ENCODE measurements at regions not wholly inside any gene's neighbourhood (a gene's known extent, or its start where the extent isn't known, plus 50 kb on each side); places are given as distances from the start of the nearest gene placed in this dataset.

- Histone ChIP-seq H3K4me2 (ENCODE audit: low read length) (no peak overlapping the region), H3K27me3 (ENCODE audit: insufficient read depth, low read depth, low read length) (no peaks in the 10 kb centered on the region), H3K9me2 (ENCODE audit: insufficient read depth, low read length) (no peaks in the 10 kb centered on the region), H3K9me3 (ENCODE audit: low read length) (no peaks in the 10 kb centered on the region), H3K4me3 (ENCODE audit: low read length) (no peak overlapping the region), H3F3A (ENCODE audit: insufficient read depth, low read length, poor library complexity, severe bottlenecking) (no peaks in the 10 kb centered on the region), H4K20me1 (ENCODE audit: insufficient read depth) (no peaks in the 10 kb centered on the region), H2AFZ (ENCODE audit: low read depth, low read length) (no peak overlapping the region), H3K9ac (ENCODE audit: low read length) (no peak overlapping the region), H3K79me2 (replicated peaks; ENCODE audit: insufficient read depth, low read length) (no peaks in the 10 kb centered on the region), H3K27ac (ENCODE audit: low read length) (no peak overlapping the region), H3K36me3 (ENCODE audit: insufficient read depth, low read length) (no peaks in the 10 kb centered on the region)
- TF ChIP-seq CTCF (IDR thresholded peaks at IDR 0.05; ENCODE audit: poor library complexity, severe bottlenecking) (no peak), EZH2 (IDR thresholded peaks at IDR 0.05; ENCODE audit: borderline replicate concordance, insufficient read depth, low read length, poor library complexity, severe bottlenecking) (no peak), RAD21 (conservative IDR thresholded peaks at IDR 0.05) (no peak), EP300 (conservative IDR thresholded peaks at IDR 0.05; ENCODE audit: poor library complexity, severe bottlenecking) (no peak), POLR2AphosphoS5 (IDR thresholded peaks at IDR 0.05) (no peak), REST (IDR thresholded peaks at IDR 0.05; ENCODE audit: borderline replicate concordance) (no peak), SMC3 (conservative IDR thresholded peaks at IDR 0.05; ENCODE audit: poor library complexity) (no peak)
Observed at GRCh38 chr2:171228826-171229225, 68.1 kb upstream of the TLK1 start.

DNA sequence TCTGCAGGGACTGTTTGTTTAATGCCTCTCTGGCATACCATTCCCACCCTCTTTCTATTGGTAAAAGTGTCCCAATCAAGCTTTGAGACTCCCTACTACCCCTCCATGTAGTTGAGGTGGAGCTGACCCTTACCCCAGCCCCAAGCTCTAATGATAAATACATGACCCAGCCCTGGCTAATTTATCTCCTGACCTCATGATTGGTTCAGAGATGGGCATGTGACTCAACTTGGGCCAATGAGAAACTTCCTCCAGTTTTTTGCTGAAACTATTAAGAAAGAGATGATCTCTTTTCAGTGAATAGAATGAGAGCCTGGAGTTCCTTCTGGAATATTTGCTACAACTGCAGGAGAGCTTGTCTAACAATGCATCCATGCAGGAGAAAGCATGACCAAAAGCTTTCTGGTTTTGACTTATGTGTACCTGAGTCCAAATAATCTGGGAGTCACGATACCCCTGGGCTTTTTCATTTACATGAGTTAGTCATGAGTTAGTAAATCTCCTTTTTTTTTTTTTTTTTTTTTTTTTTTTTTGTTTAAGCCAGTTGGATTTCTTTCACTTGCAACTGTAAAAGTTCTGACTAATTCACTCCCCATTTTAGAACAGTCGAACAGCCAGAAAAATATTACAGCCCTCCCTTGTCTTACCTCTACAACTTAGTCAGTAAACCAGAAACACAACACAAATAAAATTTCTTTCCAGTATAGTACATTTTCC is 66.5 kb upstream of the TLK1 start:
- H3K9me2 ChIP-seq (ENCODE audit: insufficient read depth, low read length), result no peaks in the 10 kb centered on the region
- H3F3A ChIP-seq (ENCODE audit: insufficient read depth, low read length, poor library complexity, severe bottlenecking), result no peaks in the 10 kb centered on the region
- no peaks in the 10 kb centered on the region for H3K36me3 ChIP-seq (ENCODE audit: insufficient read depth, low read length)
- H3K79me2 ChIP-seq (replicated peaks; ENCODE audit: insufficient read depth, low read length), result no peaks in the 10 kb centered on the region
- H3K27me3 ChIP-seq (ENCODE audit: insufficient read depth, low read depth, low read length), result no peaks in the 10 kb centered on the region
- H3K4me3 ChIP-seq (ENCODE audit: low read length), result no peak overlapping the region
- H3K27ac ChIP-seq (ENCODE audit: low read length), result no peak overlapping the region
- no peak overlapping the region for H2AFZ ChIP-seq (ENCODE audit: low read depth, low read length)
- H3K9ac ChIP-seq (ENCODE audit: low read length), result no peak overlapping the region
- H3K4me2 ChIP-seq (ENCODE audit: low read length), result no peak overlapping the region
- TF ChIP-seq TAF1 (IDR thresholded peaks at IDR 0.05; ENCODE audit: low read depth) (no peak), RAD21 (conservative IDR thresholded peaks at IDR 0.05) (no peak), EP300 (conservative IDR thresholded peaks at IDR 0.05; ENCODE audit: poor library complexity, severe bottlenecking) (no peak), REST (IDR thresholded peaks at IDR 0.05; ENCODE audit: borderline replicate concordance) (no peak), POLR2AphosphoS5 (IDR thresholded peaks at IDR 0.05) (no peak), EZH2 (IDR thresholded peaks at IDR 0.05; ENCODE audit: borderline replicate concordance, insufficient read depth, low read length, poor library complexity, severe bottlenecking) (no peak), CTCF (IDR thresholded peaks at IDR 0.05; ENCODE audit: poor library complexity, severe bottlenecking) (no peak), MXI1 (conservative IDR thresholded peaks at IDR 0.05; ENCODE audit: poor library complexity, severe bottlenecking) (no peak), SMC3 (conservative IDR thresholded peaks at IDR 0.05; ENCODE audit: poor library complexity) (no peak)
- no peaks in the 10 kb centered on the region for H3K9me3 ChIP-seq (ENCODE audit: low read length)
- no peaks in the 10 kb centered on the region for H4K20me1 ChIP-seq (ENCODE audit: insufficient read depth)
